Esophagus muscularis mucosa (tissue), 4 donors: ENCODE measurements at regions not wholly inside any gene's neighbourhood (a gene's known extent, or its start where the extent isn't known, plus 50 kb on each side); places are given as distances from the start of the nearest gene placed in this dataset.

Source experiments
- EP300 ChIP-seq: sonication (generic); formaldehyde crosslinking; IDR thresholded peaks from one replicate; pipeline ENCODE4 v1.6.1; 2017; ENCODE audit warnings: antibody characterized with exemption
- POLR2A ChIP-seq: fragments of 450-650 bp; IDR thresholded peaks from one replicate; pipeline ENCODE4 v1.6.1; 2017; ENCODE audit warnings: antibody characterized with exemption, moderate library complexity, mild to moderate bottlenecking, low read depth
- POLR2AphosphoS5 ChIP-seq, 2 donors: sonication (generic); formaldehyde crosslinking; IDR thresholded peaks; one replicate each; pipeline ENCODE4 v1.6.1; 2017; ENCODE audit warnings: antibody characterized with exemption in 2 of 2
- TF ChIP-seq, protein P1 (sequence below), 3 experiments: fragments of 200-600 bp in 2 of 3; fragments of 450-650 bp in 1 of 3; sonication (generic) in 2 of 3; IDR thresholded peaks; one replicate each; pipeline ENCODE4 v1.5.1; 2017 to 2019; ENCODE audit warnings: antibody characterized with exemption in 3 of 3, mild to moderate bottlenecking in 2 of 3, moderate library complexity in 1 of 3

- TF ChIP-seq, protein P1, sequence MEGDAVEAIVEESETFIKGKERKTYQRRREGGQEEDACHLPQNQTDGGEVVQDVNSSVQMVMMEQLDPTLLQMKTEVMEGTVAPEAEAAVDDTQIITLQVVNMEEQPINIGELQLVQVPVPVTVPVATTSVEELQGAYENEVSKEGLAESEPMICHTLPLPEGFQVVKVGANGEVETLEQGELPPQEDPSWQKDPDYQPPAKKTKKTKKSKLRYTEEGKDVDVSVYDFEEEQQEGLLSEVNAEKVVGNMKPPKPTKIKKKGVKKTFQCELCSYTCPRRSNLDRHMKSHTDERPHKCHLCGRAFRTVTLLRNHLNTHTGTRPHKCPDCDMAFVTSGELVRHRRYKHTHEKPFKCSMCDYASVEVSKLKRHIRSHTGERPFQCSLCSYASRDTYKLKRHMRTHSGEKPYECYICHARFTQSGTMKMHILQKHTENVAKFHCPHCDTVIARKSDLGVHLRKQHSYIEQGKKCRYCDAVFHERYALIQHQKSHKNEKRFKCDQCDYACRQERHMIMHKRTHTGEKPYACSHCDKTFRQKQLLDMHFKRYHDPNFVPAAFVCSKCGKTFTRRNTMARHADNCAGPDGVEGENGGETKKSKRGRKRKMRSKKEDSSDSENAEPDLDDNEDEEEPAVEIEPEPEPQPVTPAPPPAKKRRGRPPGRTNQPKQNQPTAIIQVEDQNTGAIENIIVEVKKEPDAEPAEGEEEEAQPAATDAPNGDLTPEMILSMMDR (IDR thresholded peaks at IDR 0.05), result no peak
- TF ChIP-seq POLR2A, result no peak
- no peak for TF ChIP-seq POLR2AphosphoS5 (IDR thresholded peaks at IDR 0.05)
- no peak for TF ChIP-seq EP300
Measured at GRCh38 chr18:10054366-10054765, 140.6 kb downstream of the VAPA start.
